SK-N-SH (cell line): ENCODE measurements at regions not wholly inside any gene's neighbourhood (a gene's known extent, or its start where the extent isn't known, plus 50 kb on each side); places are given as distances from the start of the nearest gene placed in this dataset.

Experiments used
- CTCF ChIA-PET: fragments of 300-600, 350-600 bp; formaldehyde crosslinking; extraction: SDS; loops from one replicate; lab custom pipeline; 2021; lab: Yijun Ruan, JAX
- POLR2A ChIA-PET: fragments of 350-600 bp; sonication (Branson Sonifier 250); formaldehyde crosslinking; extraction: SDS; loops from one replicate; lab custom pipeline; 2020; ENCODE audit warnings: antibody characterized with exemption, inconsistent platforms; lab: Yijun Ruan, JAX
- DNase-seq: peaks from one replicate; pipeline ENCODE4 v3.0.0; 2012
- H2AFZ ChIP-seq: fragments of 200-600 bp; sonication (generic); 2 replicates; pipeline ENCODE4 v1.8.1; 2016; ENCODE audit warnings: antibody characterized with exemption, mild to moderate bottlenecking, low read depth
- H3F3A ChIP-seq: fragments of 200-600 bp; sonication (generic); replicated peaks from 2 replicates; pipeline ENCODE3; 2016; ENCODE audit warnings: antibody characterized with exemption, mild to moderate bottlenecking; ENCODE audit not compliant: insufficient read depth
- H3K27ac ChIP-seq, 2 experiments: fragments of 200-500 bp in 1 of 2; fragments of 200-600 bp in 1 of 2; sonication (Bioruptor generic) in 1 of 2; sonication (generic), shearing (Covaris generic) in 1 of 2; 2 replicates each; pipeline versions ENCODE4 v1.5.1 to v1.6.1; 2014 to 2016; ENCODE audit warnings: low read depth in 2 of 2, inconsistent platforms in 1 of 2, low read length in 1 of 2, mild to moderate bottlenecking in 1 of 2, mixed read lengths in 1 of 2
- H3K27me3 ChIP-seq: fragments of 200-600 bp; sonication (generic), shearing (Covaris generic); 2 replicates; pipeline ENCODE4 v1.6.1; 2016; ENCODE audit warnings: mixed run types; ENCODE audit not compliant: insufficient read depth
- H3K36me3 ChIP-seq, 2 experiments: fragments of 200-500 bp in 1 of 2; fragments of 200-600 bp in 1 of 2; sonication (Bioruptor generic) in 1 of 2; sonication (generic) in 1 of 2; replicated peaks in 1 of 2; 2 replicates each; pipeline versions ENCODE3 to v1.5.1; 2014 to 2016; ENCODE audit warnings: low read length in 1 of 2, mild to moderate bottlenecking in 1 of 2; ENCODE audit not compliant: insufficient read depth in 2 of 2, control insufficient read depth in 1 of 2
- H3K4me1 ChIP-seq, 2 experiments: fragments of 200-500 bp in 1 of 2; fragments of 200-600 bp in 1 of 2; sonication (Bioruptor generic) in 1 of 2; sonication (generic), shearing (Covaris generic) in 1 of 2; 2 replicates each; pipeline versions ENCODE4 v1.5.1 to v1.6.1; 2014 to 2016; ENCODE audit warnings: low read depth in 1 of 2, low read length in 1 of 2, mixed run types in 1 of 2; ENCODE audit not compliant: insufficient read depth in 2 of 2, control insufficient read depth in 1 of 2
- H3K4me2 ChIP-seq: fragments of 200-600 bp; sonication (generic), shearing (Covaris generic); 2 replicates; pipeline ENCODE4 v1.6.1; 2017; ENCODE audit warnings: mixed run types
- H3K4me3 ChIP-seq, 2 experiments: fragments of 200-500 bp in 1 of 2; fragments of 200-600 bp in 1 of 2; sonication (Bioruptor generic) in 1 of 2; sonication (generic), shearing (Covaris generic) in 1 of 2; 2 replicates each; pipeline versions ENCODE4 v1.5.1 to v1.8.1; 2014 to 2016; ENCODE audit warnings: low read depth in 2 of 2, inconsistent platforms in 1 of 2, low read length in 1 of 2, mild to moderate bottlenecking in 1 of 2, mixed read lengths in 1 of 2, moderate library complexity in 1 of 2
- H3K79me2 ChIP-seq: fragments of 200-600 bp; sonication (generic); 2 replicates; pipeline ENCODE4 v1.8.1; 2017; ENCODE audit warnings: mild to moderate bottlenecking; ENCODE audit not compliant: insufficient read depth
- H3K9ac ChIP-seq: fragments of 200-600 bp; sonication (generic); 2 replicates; pipeline ENCODE4 v1.6.1; 2017; ENCODE audit warnings: mixed run types
- H3K9me2 ChIP-seq: fragments of 200-600 bp; sonication (generic); 2 replicates; pipeline ENCODE4 v1.6.1; 2017; ENCODE audit warnings: mixed run types
- H3K9me3 ChIP-seq: fragments of 200-600 bp; sonication (generic); 2 replicates; pipeline ENCODE4 v1.6.1; 2017; ENCODE audit warnings: mixed run types, mild to moderate bottlenecking, moderate library complexity
- H4K20me1 ChIP-seq: fragments of 200-600 bp; sonication (generic); 2 replicates; pipeline ENCODE4 v1.6.1; 2017; ENCODE audit warnings: mild to moderate bottlenecking, mixed run types; ENCODE audit not compliant: insufficient read depth
- EP300 ChIP-seq, 2 experiments: IDR thresholded peaks; 2 replicates each; pipeline versions ENCODE4 v1.4.0 to v1.6.1; 2012; ENCODE audit warnings: borderline replicate concordance in 1 of 2, low read depth in 1 of 2, low read length in 1 of 2
- FOSL2 ChIP-seq: IDR thresholded peaks from 2 replicates; pipeline ENCODE4 v1.4.0; 2012; ENCODE audit warnings: low read depth, mild to moderate bottlenecking, moderate library complexity, borderline replicate concordance
- FOXJ3 ChIP-seq: sonication (generic); formaldehyde crosslinking; IDR thresholded peaks from 2 replicates; pipeline ENCODE4 v1.5.1; 2020; ENCODE audit warnings: mild to moderate bottlenecking, missing genetic modification reagents
- GABPA ChIP-seq: IDR thresholded peaks from 2 replicates; pipeline ENCODE4 v1.4.0; 2012; ENCODE audit warnings: low read depth, mild to moderate bottlenecking
- GATA2 ChIP-seq: sonication (generic); formaldehyde crosslinking; IDR thresholded peaks from 2 replicates; pipeline ENCODE4 v1.5.0; 2020; ENCODE audit warnings: mild to moderate bottlenecking, missing genetic modification reagents
- NRF1 ChIP-seq: IDR thresholded peaks from 2 replicates; pipeline ENCODE4 v1.6.1; 2012; ENCODE audit warnings: low read depth, mild to moderate bottlenecking, low read length
- POLR2AphosphoS5 ChIP-seq: IDR thresholded peaks from 2 replicates; pipeline ENCODE4 v1.6.1; 2012; ENCODE audit warnings: low read depth, low read length
- RXRA ChIP-seq: IDR thresholded peaks from 2 replicates; pipeline ENCODE4 v1.4.0; 2012; ENCODE audit warnings: low read depth, mild to moderate bottlenecking, borderline replicate concordance
- USF1 ChIP-seq: IDR thresholded peaks from 2 replicates; pipeline ENCODE4 v1.4.0; 2012; ENCODE audit warnings: low read depth, borderline replicate concordance
- YY1 ChIP-seq: IDR thresholded peaks from 2 replicates; pipeline ENCODE4 v1.4.0; 2012; ENCODE audit warnings: low read depth, mild to moderate bottlenecking
- WGBS: methylation state at CpG from one replicate; pipeline ENCODE4 v1.1.6; 2017; ENCODE audit warnings: low lambda C conversion rate; 5-methylcytosine and 5-hydroxymethylcytosine counted together
- TF ChIP-seq, protein P1 (sequence below): IDR thresholded peaks from 2 replicates; pipeline ENCODE4 v1.4.0; 2012; ENCODE audit warnings: low read depth
- TF ChIP-seq, protein P2 (sequence below): fragments of 200-600 bp; sonication (generic); IDR thresholded peaks from 2 replicates; pipeline ENCODE4 v1.6.1; 2017; ENCODE audit warnings: antibody characterized with exemption, mild to moderate bottlenecking, moderate library complexity

DNA sequence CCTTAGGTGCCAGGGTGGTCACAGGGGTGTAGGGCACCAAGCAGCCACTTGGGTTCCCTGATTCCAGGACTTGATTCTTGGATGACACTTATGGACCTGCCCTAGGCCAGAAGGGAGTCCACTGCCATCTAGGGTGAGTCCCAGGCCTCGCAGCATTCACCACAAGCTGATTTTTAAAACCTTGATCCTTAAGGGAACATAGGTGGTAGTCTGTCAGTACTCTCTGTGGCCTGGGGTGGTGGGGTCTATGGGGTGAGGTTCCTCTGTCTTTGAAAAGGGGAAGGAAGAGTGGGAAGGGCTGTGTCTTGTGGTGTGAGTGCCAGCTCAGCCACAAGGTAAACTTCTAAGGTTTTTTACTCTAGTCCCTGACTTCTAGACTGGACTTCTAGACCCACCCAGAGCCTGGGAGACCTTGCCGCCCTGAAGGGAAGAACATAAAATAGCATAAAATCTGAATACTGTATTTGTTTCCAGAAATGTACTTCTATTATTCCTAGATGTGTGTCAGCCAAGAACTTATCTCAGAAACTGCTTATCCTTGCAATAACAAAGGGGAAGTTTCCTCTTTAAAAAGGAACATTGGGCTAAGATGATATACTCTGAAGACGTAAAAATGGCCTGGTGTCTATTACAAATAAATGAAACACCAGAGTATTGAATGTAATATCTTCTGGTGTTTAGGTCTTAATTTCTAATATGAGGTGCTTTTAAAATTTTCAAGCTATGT is 757.3 kb downstream of the LTN1 start:
- Histone ChIP-seq H3K9ac (no peak overlapping the region), H3K4me2 (no peak overlapping the region), H3K27me3 (no peaks in the 10 kb centered on the region), H3K4me3 (no peak overlapping the region), H3K9me2 (no peaks in the 10 kb centered on the region), H2AFZ (no peak overlapping the region), H4K20me1 (no peaks in the 10 kb centered on the region), H3K9me3 (no peaks in the 10 kb centered on the region), H3F3A (peaks cover 9% of the 10 kb centered on the region), H3K79me2 (no peaks in the 10 kb centered on the region), H3K27ac (no peak overlapping the region), H3K4me1 (peaks cover 0 to 10% of the 10 kb centered on the region in 2 experiments; a peak in 3 of 4 replicates), H3K36me3 (no peaks in the 10 kb centered on the region)
- POLR2A ChIA-PET = interaction anchor here (0.5 kb wide), 1 partner anchor 120 kb away, joined by 4 read pairs; no protein-coding TSS in a partner anchor
- TF ChIP-seq GATA2 (CRISPR knock-in tag) (no peak), FOSL2 (no peak), GABPA (no peak)
- CTCF ChIA-PET = no interaction called here
- DNase-seq = no peak
- 89% methylated on average over 2 of the region's 3 CpGs for WGBS

DNA sequence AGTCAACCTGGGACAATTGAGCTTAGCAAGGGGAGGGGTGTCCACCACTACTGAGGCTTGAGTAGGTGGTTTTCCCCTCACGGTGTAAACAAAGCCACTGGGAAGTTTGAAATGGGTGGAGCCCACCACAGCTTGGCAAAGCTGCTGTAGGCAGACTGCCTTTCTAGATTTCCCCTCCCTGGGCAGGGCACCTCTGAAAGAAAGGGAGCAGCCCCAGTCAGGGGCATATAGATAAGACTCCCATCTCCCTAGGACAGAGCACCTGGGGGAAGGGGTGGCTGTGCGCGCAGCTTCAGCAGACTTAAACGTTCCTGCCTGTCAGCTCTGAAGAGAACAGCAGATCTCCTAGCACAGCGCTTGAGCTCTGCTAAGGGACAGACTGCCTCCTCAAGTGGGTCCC is 758.4 kb downstream of the LTN1 start:
- peaks cover 11% of the 10 kb centered on the region for H3F3A ChIP-seq
- no peaks in the 10 kb centered on the region for H4K20me1 ChIP-seq
- H3K9me2 ChIP-seq = no peaks in the 10 kb centered on the region
- H3K4me3 ChIP-seq = no peak overlapping the region
- no peaks in the 10 kb centered on the region for H3K36me3 ChIP-seq
- H3K27me3 ChIP-seq = no peaks in the 10 kb centered on the region
- no peak overlapping the region for H3K27ac ChIP-seq
- no peak for DNase-seq
- ChIA-PET POLR2A (no interaction called here), CTCF (interaction anchor here (1.2 kb wide), 1 partner anchor 63 kb away, joined by 3 read pairs; no protein-coding TSS in a partner anchor)
- WGBS = 100% methylated on average over 3 of the region's 5 CpGs
- H2AFZ ChIP-seq = no peak overlapping the region
- H3K79me2 ChIP-seq = no peaks in the 10 kb centered on the region
- TF ChIP-seq FOXJ3 (CRISPR knock-in tag) (no peak), POLR2AphosphoS5 (no peak), RXRA (no peak), USF1 (no peak), YY1 (no peak), NRF1 (no peak), EP300 (IDR thresholded peaks at IDR 0.05; ENCODE audit: borderline replicate concordance in 1 of 2, low read depth in 1 of 2, low read length in 1 of 2) (no peak)
- TF ChIP-seq, protein P1, sequence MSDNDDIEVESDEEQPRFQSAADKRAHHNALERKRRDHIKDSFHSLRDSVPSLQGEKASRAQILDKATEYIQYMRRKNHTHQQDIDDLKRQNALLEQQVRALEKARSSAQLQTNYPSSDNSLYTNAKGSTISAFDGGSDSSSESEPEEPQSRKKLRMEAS = no peak
- TF ChIP-seq, protein P2, sequence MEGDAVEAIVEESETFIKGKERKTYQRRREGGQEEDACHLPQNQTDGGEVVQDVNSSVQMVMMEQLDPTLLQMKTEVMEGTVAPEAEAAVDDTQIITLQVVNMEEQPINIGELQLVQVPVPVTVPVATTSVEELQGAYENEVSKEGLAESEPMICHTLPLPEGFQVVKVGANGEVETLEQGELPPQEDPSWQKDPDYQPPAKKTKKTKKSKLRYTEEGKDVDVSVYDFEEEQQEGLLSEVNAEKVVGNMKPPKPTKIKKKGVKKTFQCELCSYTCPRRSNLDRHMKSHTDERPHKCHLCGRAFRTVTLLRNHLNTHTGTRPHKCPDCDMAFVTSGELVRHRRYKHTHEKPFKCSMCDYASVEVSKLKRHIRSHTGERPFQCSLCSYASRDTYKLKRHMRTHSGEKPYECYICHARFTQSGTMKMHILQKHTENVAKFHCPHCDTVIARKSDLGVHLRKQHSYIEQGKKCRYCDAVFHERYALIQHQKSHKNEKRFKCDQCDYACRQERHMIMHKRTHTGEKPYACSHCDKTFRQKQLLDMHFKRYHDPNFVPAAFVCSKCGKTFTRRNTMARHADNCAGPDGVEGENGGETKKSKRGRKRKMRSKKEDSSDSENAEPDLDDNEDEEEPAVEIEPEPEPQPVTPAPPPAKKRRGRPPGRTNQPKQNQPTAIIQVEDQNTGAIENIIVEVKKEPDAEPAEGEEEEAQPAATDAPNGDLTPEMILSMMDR = no peak
- H3K4me2 ChIP-seq = no peak overlapping the region
- no peak overlapping the region for H3K9ac ChIP-seq
- peaks cover 0 to 10% of the 10 kb centered on the region in 2 experiments; a peak in 3 of 4 replicates for H3K4me1 ChIP-seq
- H3K9me3 ChIP-seq = no peaks in the 10 kb centered on the region
